Activated naive CD8-positive, alpha-beta T cell treated with anti-CD3 and anti-CD28 coated beads, Interleukin-2, amount 10 ng/mL, durations not matched to agents 7 days and 5 days (primary cell): ENCODE measurements at regions not wholly inside any gene's neighbourhood (a gene's known extent, or its start where the extent isn't known, plus 50 kb on each side); places are given as distances from the start of the nearest gene placed in this dataset.
A peak's percentile ranks its signal among the peaks of the same experiment; 100 is the strongest.

Experiments
- ATAC-seq: fragments of 150-1000 bp; cut with Tn5 transposase; one replicate; pipeline ENCODE4 v1.10.0; 2021; ENCODE audit warnings: low read depth, moderate library complexity
- POLR2A ChIA-PET: fragments of 350-600 bp; sonication (Branson Sonifier 250); formaldehyde crosslinking; loops from one replicate; lab custom pipeline; 2021; ENCODE audit warnings: antibody characterized with exemption; lab: Charles Lee
- DNase-seq: peaks from one replicate; pipeline ENCODE4 v3.0.0; 2021
- H3K27ac Mint-ChIP-seq: one replicate; pipeline ENCODE4 v1.8.0; 2022; ENCODE audit warnings: mild to moderate bottlenecking, mixed read lengths
- H3K27me3 Mint-ChIP-seq: one replicate; pipeline ENCODE4 v1.8.0; 2022; ENCODE audit warnings: mild to moderate bottlenecking, moderate library complexity, mixed read lengths
- H3K36me3 Mint-ChIP-seq: one replicate; pipeline ENCODE4 v1.8.0; 2021; ENCODE audit warnings: mild to moderate bottlenecking, mixed read lengths
- H3K4me1 Mint-ChIP-seq: one replicate; pipeline ENCODE4 v1.8.0; 2021; ENCODE audit warnings: mixed read lengths
- H3K4me3 Mint-ChIP-seq: one replicate; pipeline ENCODE4 v1.8.0; 2022; ENCODE audit warnings: mild to moderate bottlenecking, moderate library complexity, mixed read lengths
- H3K9me3 Mint-ChIP-seq: one replicate; pipeline ENCODE4 v1.8.0; 2021; ENCODE audit warnings: mixed read lengths

DNA sequence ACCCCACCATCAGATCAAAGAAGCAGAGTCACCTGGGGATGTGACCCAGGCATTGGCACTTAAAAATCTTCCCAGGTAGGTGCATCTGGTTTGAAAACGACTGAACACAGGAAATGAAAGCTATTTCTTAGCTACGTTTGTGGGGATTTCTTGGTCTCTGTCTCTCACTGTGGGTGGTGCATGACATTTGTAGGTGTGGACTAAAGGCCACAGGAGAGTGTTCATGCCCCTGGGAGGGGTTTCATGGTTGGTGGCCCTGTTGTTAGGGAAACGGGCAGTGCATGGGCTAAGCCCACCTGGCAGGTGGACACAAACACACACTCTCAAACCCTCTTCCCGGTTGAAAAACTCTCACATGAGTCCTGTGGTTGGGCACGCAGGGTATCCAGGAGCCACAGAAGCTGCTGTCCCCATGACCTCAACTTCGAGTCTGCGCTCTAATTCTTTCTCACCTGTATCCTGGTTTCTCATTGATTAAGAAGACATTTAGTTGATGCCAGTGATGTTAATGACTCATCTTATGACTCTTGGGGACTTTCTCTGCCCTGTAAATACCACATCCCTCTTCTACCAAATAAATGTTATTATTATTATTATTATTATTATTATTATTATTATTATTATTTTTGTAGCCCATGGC, 119.4 kb downstream of the MRPS6 start:
- no peaks in the 10 kb centered on the region for H3K27me3 Mint-ChIP-seq
- peak overlapping the region; percentile 42 for H3K4me3 Mint-ChIP-seq
- peak overlapping the region; percentile 86 for H3K27ac Mint-ChIP-seq
- H3K4me1 Mint-ChIP-seq = peaks cover 34% of the 10 kb centered on the region
- ATAC-seq (peak; percentile 88), DNase-seq (no peak)
- POLR2A ChIA-PET = interaction anchor here (0.6 to 1.0 kb wide), 3 partner anchors 10 to 63 kb away, joined by 3 to 8 read pairs (median 4); no protein-coding TSS in a partner anchor
- H3K9me3 Mint-ChIP-seq = peaks cover 9% of the 10 kb centered on the region
- peaks cover 20% of the 10 kb centered on the region for H3K36me3 Mint-ChIP-seq

DNA sequence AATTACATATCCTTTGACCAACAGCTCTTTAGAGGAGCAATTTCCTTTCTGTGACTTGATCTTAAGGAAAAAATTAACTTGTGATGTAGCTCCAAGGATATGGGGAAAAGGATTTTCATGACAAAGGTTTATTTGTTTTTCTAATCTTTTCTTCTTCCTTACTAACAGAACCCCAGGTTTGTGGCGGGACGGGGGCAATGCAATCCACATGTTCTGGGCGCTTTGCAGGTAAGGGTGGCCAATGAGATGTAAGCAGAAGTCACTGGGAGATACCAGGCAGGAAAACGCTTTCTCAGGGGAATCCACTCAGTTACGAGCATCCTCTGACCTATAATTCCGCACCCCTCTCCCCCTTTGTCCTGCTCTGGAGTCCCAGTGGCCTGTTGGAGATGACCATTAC, 122.0 kb downstream of the MRPS6 start:
- ATAC-seq (no peak), DNase-seq (no peak)
- H3K36me3 Mint-ChIP-seq = peaks cover 8% of the 10 kb centered on the region
- H3K27ac Mint-ChIP-seq = no peak overlapping the region
- POLR2A ChIA-PET = no interaction called here
- H3K9me3 Mint-ChIP-seq = peaks cover 2% of the 10 kb centered on the region
- no peaks in the 10 kb centered on the region for H3K27me3 Mint-ChIP-seq
- H3K4me3 Mint-ChIP-seq = no peak overlapping the region
- H3K4me1 Mint-ChIP-seq = peaks cover 47% of the 10 kb centered on the region

DNA sequence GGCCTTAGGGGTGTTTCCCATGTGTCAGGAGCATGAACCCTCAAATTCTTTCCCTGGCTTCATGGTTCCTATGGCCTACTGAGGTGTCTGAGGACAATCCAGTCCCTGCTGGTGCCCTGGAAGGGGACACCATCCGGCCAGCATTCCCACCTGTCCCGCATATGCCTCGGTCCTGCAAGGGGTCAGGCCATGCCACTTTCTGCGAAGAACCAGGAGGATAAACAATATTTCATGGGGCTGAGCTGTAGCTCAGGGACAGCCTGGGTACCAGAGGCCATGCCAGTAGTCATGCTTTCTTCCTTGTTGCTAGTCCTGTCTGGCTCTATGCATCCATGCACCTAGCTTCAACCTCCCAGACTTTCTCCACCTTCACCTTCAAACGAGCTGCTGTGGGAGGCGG, 123.6 kb downstream of the MRPS6 start:
- Mint-ChIP-seq H3K4me1 (peaks cover 50% of the 10 kb centered on the region), H3K9me3 (peaks cover 2% of the 10 kb centered on the region), H3K27me3 (no peaks in the 10 kb centered on the region), H3K4me3 (no peak overlapping the region), H3K27ac (no peak overlapping the region), H3K36me3 (peaks cover 3% of the 10 kb centered on the region)
- POLR2A ChIA-PET = interaction anchor here (6.1 kb wide), 1 partner anchor 42 kb away, joined by 42 read pairs; no protein-coding TSS in a partner anchor
- no peak for DNase-seq
- no peak for ATAC-seq

DNA sequence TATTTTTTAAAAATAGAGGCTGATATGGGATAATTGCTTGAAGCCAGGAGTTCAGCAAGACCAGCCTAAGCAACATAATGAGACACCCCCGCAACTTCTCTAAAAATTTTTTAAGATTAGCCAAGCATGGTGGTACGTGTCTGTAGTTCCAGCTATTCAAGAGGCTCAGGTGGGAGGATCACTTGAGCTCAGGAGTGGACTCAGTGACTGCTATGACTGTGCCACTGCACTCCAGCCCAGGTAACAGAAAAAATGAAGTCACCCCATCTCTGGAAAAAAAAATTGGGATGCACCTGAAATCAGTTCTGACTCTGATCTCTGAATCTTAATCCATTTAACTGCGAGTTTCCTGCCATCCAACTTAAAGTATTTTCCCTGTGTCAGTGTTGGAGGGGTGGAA, 124.2 kb downstream of the MRPS6 start:
- H3K4me3 Mint-ChIP-seq = no peak overlapping the region

DNA sequence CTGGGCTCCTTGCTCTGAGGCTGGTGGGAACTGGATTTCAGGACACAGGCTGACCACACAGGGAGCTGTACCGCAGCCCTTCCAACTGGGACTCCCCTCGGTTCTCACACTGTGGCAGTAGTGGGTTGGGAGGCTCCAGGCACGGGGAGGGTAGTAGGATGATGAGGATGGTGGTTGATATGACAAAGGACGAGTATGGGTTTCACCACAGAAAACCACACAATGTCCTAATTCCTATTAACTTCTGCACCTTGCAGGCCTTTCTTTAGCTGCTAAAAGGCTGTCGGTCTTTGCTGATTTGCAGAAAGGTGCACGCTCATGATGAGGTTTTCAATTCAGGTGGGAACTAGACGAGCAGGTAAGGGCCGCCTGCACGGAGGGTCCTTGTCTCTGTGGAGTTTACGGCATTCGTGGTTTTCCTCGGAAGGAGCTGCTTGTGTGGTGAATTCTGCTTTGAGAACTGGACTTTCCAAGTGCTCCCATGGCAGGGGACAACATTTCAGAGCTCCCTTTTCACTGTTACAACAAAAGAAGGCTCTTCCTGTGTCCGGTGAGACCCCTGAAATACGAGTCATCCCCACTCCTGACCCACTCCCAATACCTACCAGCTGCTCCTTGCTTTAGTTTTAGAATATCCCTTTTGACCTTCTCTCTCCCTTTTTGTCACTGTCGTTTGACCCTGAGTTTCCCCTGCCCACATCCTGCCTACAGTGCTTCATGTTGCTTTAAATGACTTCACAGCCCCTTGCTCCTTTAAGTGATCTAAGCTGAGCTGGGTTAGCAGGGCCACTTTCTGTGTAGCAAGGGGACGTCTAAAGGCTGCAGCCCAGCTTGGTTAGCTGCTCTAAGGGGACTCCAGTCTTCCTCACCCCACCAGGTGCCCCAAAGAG, 125.1 kb downstream of the MRPS6 start:
- POLR2A ChIA-PET = interaction anchor here (0.5 to 6.1 kb wide), 17 partner anchors 8 to 281 kb away, joined by 3 to 42 read pairs (median 3); partner anchors contain the start of genes MRPS6 and SLC5A3
- Mint-ChIP-seq H3K36me3 (peaks cover 3% of the 10 kb centered on the region), H3K9me3 (peaks cover 2% of the 10 kb centered on the region)

More for the DNA sequence above, 124.2 kb downstream of the MRPS6 start:
- DNase-seq (no peak), ATAC-seq (no peak)
- Mint-ChIP-seq H3K4me1 (peaks cover 54% of the 10 kb centered on the region), H3K27ac (peak overlapping the region; percentile 95), H3K36me3 (peaks cover 3% of the 10 kb centered on the region), H3K9me3 (peaks cover 2% of the 10 kb centered on the region), H3K27me3 (no peaks in the 10 kb centered on the region)
- POLR2A ChIA-PET = interaction anchor here (2.0 to 6.1 kb wide), 3 partner anchors 42 to 68 kb away, joined by 5 to 42 read pairs (median 20); no protein-coding TSS in a partner anchor

DNA sequence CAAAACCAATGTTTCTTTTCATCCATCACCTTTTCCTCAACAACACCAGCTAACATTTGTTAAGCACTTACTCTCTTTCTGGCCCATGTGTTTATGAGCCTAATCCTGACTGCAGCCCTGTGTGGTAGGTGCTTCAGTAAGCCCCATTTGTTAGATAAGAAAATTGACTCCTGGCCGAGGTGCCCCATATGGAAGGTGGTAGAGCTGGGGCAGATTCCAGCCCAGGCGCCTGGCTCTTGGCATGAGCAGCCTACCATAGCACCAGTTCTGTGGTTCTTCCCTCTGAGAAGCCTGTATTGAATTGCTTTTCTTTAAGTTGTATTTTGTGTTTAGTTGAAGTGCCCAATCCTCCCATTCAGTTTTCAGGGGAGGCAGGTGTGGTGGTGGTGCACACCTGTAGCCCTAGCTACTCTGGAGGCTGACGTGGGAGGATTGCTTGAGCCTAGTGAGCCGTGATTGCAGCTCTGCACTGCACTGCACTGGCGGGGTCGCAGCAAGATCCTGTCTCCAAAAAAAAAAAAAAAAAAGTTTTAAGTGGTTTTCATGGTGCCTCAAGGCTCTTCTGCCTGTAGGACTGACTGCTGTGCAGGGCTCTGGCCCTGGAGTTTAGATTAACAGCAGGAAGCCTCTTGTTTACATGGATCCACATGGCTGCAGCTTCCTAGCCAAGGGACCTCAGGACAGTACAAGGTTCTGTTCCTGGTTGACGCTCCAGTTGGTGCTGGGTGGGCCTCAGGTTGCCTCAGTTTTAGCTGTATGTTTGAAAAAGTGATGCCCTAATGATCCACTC, 125.9 kb downstream of the MRPS6 start:
- peak; percentile 35 for ATAC-seq
- peaks cover 2% of the 10 kb centered on the region for H3K36me3 Mint-ChIP-seq
- peak overlapping the region; percentile 62 for H3K4me3 Mint-ChIP-seq
- no peak for DNase-seq
- no peaks in the 10 kb centered on the region for H3K27me3 Mint-ChIP-seq
- peak overlapping the region; percentile 95 for H3K27ac Mint-ChIP-seq
- POLR2A ChIA-PET = interaction anchor here (0.5 to 6.1 kb wide), 16 partner anchors 9 to 281 kb away, joined by 3 to 42 read pairs (median 4); partner anchors contain the start of genes MRPS6 and SLC5A3
- H3K4me1 Mint-ChIP-seq = peaks cover 48% of the 10 kb centered on the region
- H3K9me3 Mint-ChIP-seq = no peaks in the 10 kb centered on the region

More for the DNA sequence above, 125.1 kb downstream of the MRPS6 start:
- Mint-ChIP-seq H3K4me1 (peaks cover 48% of the 10 kb centered on the region), H3K27ac (peak overlapping the region; percentile 95), H3K4me3 (peak overlapping the region; percentile 62), H3K27me3 (no peaks in the 10 kb centered on the region)
- peak; percentile 57 for DNase-seq
- peak; percentile 87 for ATAC-seq

DNA sequence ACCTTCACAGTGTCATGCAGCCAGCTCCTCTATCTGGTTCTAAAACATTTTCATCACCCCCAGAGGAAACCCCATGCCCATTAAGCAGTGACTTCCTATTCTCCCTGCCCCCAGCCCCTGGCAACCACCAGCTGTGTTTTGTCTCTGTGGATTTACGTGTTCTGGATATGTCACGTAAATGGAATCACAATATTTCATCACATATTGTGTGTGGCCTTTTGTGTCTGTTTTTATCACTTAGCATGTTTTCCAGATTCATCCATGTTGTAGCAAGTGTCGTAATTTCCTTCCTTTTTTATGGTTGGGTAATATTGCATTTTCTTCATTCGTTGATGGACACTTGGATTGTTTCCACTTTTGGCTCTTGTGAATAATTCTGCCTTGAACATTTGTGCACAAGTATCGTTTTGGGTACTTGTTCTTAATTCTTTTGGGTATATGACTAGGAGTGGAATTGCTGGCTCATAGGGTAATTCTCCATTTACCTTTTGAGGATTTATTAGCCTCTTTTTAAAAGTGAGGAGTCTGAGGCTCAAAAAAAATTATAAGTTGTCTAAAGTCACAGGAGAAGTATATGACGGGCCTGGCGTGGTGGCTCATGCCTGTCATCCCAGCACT, 127.0 kb downstream of the MRPS6 start:
- DNase-seq = no peak
- ATAC-seq = no peak
- POLR2A ChIA-PET = interaction anchor here (2.7 to 6.1 kb wide), 2 partner anchors 45 to 70 kb away, joined by 20 to 42 read pairs; no protein-coding TSS in a partner anchor
- Mint-ChIP-seq H3K36me3 (peaks cover 2% of the 10 kb centered on the region), H3K4me1 (peaks cover 48% of the 10 kb centered on the region), H3K27ac (peak overlapping the region; percentile 60), H3K9me3 (no peaks in the 10 kb centered on the region), H3K4me3 (no peak overlapping the region), H3K27me3 (no peaks in the 10 kb centered on the region)

DNA sequence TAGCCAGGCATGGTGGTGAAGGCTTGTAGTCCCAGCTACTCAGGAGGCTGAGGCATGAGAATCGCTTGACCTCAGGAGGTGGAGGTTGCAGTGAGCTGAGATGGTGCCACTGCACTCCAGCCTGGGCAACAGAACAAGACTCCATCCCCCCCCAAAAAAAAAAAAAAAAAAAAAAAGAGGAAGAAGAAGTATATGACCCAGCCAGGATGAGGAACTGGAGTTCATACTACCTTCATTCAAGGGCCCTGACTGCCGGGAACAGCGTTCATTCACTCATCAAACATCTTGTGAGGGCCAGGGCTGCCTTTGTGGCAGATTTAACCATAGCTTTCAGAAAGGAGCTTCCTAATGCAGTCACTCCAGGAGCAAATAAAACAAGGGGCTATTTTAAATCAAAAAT, 127.6 kb downstream of the MRPS6 start:
- DNase-seq (no peak), ATAC-seq (no peak)
- Mint-ChIP-seq H3K4me3 (peak overlapping the region; percentile 85), H3K27ac (peak overlapping the region; percentile 86), H3K9me3 (no peaks in the 10 kb centered on the region), H3K27me3 (no peaks in the 10 kb centered on the region), H3K36me3 (peaks cover 2% of the 10 kb centered on the region), H3K4me1 (peaks cover 53% of the 10 kb centered on the region)
- POLR2A ChIA-PET = interaction anchor here (1.5 to 6.1 kb wide), 4 partner anchors 46 to 253 kb away, joined by 5 to 42 read pairs (median 6); partner anchors contain the start of genes MRPS6 and SLC5A3

DNA sequence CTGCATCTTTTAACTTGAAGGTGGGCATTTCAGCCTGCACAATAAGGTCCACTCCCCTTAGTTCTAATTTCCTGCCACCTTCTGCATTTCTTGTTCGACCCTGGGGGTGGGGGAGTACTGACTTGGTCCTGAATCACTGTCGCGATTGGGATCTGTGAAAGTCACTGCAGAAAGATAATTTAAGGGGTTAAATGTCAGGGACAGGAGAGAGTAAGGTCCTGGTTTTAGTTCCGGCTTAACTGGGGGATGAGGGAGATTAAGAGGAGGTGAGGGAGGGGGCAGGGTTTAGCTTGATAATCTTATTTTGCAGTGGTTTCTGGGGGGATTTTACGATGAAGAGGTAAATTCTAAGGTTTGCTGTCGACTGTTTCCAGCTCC, 128.1 kb downstream of the MRPS6 start:
- DNase-seq = no peak
- POLR2A ChIA-PET = interaction anchor here (0.6 to 6.1 kb wide), 8 partner anchors 46 to 282 kb away, joined by 3 to 42 read pairs (median 6); partner anchors contain the start of genes MRPS6 and SLC5A3

DNA sequence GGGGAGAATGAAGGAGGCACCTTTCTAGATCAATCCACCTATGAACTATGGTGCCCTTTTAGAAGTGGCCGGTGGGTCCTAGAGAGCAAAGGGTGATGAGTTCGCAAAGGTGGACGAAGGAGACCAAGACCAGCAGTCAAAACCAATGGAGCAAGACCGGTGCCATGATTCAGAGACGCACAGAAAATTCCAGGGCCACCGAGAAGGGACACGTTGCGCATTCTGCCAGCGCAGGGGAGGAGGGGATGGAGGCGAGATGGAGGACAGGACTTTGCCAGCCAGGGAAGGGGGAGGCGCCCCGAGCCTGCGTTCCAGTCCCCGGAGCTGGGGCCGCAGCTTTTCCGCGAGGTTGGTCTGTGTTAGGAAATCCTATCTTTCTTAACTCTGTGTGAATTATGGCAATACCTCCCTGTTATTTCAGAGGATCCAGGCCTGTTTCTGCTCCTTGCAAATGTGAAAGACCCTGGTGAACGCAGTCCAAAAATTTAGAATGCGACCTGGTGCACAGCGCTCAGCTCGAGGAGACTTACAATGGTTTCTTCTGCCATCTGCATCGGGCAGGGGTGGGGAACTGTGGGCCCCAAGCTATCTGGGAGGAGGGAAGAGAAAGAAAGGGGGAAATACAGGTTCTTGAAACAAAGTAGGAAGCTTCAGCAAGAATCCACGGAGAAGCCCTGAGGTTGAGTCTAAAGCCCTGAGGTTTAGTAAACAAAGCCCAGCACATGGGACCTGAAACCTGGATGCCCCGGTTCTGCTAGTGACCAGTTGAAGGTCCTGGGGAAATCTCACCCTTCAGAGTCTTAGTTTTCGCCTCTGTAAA, 129.4 kb downstream of the MRPS6 start:
- H3K36me3 Mint-ChIP-seq = peaks cover 1% of the 10 kb centered on the region
- H3K4me3 Mint-ChIP-seq = peak overlapping the region; percentile 85
- no peaks in the 10 kb centered on the region for H3K9me3 Mint-ChIP-seq
- H3K4me1 Mint-ChIP-seq = peaks cover 48% of the 10 kb centered on the region
- ATAC-seq = no peak
- H3K27ac Mint-ChIP-seq = peak overlapping the region; percentile 78
- no peak for DNase-seq
- H3K27me3 Mint-ChIP-seq = no peaks in the 10 kb centered on the region
- POLR2A ChIA-PET = interaction anchor here (1.0 to 6.1 kb wide), 7 partner anchors 10 to 255 kb away, joined by 3 to 42 read pairs (median 6); partner anchors contain the start of genes MRPS6 and SLC5A3

More for the DNA sequence above, 128.1 kb downstream of the MRPS6 start:
- no peaks in the 10 kb centered on the region for H3K9me3 Mint-ChIP-seq
- no peak for ATAC-seq
- no peaks in the 10 kb centered on the region for H3K27me3 Mint-ChIP-seq
- peak overlapping the region; percentile 85 for H3K4me3 Mint-ChIP-seq
- peaks cover 55% of the 10 kb centered on the region for H3K4me1 Mint-ChIP-seq
- H3K27ac Mint-ChIP-seq = peak overlapping the region; percentile 86
- H3K36me3 Mint-ChIP-seq = peaks cover 2% of the 10 kb centered on the region

DNA sequence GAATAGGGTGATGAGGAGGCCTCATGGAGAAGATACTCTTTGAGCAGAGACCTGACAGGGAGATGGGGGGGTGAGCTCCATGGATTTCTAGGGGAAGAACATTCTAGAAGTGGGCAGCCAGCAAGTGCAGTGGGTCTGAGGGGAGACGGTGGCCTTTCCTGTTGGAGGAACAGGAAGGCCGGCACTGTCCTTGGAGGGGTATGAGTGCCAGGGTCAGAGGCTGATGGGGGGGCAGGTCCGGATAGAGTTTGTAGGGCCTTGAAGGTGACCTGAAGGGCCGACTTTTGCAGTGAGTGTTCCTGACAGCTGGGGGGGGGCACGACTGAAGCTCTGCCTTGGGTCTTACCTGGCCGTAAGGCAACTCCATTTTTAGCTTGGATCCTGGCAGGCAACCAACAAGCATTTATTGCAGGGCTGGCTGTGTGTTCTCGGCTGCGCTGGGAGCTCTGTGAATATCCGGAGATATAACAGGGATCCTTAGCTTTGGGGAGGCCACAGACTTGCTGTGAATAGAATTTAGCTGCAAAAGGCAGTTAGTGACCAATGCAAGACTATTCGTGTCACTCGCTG, 130.6 kb downstream of the MRPS6 start:
- no peak for DNase-seq
- Mint-ChIP-seq H3K27me3 (no peaks in the 10 kb centered on the region), H3K9me3 (peaks cover 2% of the 10 kb centered on the region), H3K4me1 (peaks cover 39% of the 10 kb centered on the region), H3K4me3 (no peak overlapping the region), H3K36me3 (peaks cover 2% of the 10 kb centered on the region), H3K27ac (no peak overlapping the region)
- no peak for ATAC-seq
- POLR2A ChIA-PET = interaction anchor here (1.2 kb wide), 1 partner anchor 75 kb away, joined by 4 read pairs; no protein-coding TSS in a partner anchor
